HG03175 (cell line): ENCODE measurements at regions not wholly inside any gene's neighbourhood (a gene's known extent, or its start where the extent isn't known, plus 50 kb on each side); places are given as distances from the start of the nearest gene placed in this dataset.
"Not testable (repeated sequence)": the region's sequence is repeated elsewhere in the genome, so short reads cannot be mapped to it uniquely, and the experiment has no call there.

Source experiments
- ATAC-seq: cut with Tn5 transposase; IDR thresholded peaks from one replicate; pipeline ENCODE4 v1.9.1; 2021; ENCODE audit warnings: mild to moderate bottlenecking, moderate library complexity; ENCODE audit not compliant: unreplicated experiment

DNA sequence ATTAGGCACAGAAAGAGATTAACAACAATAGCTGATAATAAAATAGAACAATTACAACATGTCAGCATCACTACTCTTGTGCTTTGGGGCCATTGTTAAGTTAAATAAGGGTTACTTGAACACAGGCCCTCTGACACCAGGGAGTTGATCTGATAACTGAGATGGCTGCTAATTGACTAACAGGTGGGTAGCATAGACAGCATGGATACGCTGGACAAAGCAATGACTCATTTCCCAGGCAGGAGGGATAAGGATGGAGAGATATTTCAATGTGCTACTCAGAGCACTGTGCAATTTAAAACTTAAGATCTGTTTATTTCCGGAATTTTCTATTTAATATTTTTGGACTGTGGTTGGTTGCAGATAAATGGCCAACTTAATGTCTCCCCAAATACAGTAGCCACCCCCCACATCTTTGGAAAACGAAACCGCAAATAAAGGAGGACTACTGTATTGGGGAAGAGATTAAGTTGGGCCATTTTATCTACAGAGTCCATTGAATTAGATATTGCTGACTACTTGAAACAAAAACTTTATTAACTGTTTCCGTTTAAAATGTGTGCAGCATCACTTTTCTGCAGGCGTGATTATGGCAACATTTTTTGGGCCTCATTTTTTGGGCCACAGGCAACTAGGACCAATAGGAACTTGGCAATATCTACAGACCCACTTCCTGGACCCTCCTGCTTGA is 200.6 kb upstream of the KLF3 start:
- ATAC-seq, result no peak

GRCh38 chr4:38464328-38464727 is 199.7 kb upstream of the KLF3 start:
- ATAC-seq, result no peak

GRCh38 chr4:38466401-38466800 is 197.6 kb upstream of the KLF3 start:
- no peak for ATAC-seq

DNA sequence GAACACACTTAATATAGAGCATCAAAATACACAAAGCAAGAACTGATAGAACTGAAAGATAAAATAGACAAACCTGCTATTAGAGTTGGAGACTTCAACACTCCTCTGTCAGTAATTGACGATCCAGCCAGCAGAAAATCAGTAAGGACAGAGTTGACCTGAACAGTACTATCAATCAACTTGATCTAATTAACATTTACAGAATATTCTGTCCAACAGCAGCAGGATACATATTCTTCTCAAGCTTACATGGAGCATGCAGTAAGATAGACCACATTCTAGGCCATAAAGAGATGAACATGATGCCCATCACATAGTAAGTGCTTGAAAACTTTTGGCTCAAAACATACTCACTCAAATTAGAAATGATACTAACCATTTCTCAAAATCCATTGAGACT is 196.7 kb upstream of the KLF3 start:
- no peak for ATAC-seq

DNA sequence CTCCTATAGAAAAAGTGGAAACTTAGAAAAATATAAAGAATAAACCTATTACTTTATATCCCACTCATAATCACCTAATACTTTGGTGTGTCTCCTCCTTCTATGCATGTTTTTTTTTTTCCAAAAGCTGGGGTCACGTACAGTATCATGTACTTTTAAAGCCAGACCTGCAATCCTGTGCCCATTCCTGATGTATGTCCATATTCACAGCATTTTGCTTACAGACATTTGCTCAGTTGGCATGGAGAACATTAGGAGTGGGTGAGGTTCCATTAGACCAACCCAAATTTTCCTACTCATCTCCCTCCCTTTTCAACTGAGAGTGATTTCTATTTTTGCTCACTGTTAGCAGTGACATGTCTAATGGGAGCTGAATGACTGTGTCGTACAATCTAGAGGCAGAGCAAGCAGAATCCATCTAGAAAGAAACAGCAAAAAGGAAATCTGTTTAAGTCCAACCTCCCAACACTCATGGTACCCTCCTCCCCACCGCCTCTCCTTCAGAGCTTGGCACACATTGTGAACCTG is 195.6 kb upstream of the KLF3 start:
- ATAC-seq, result no peak

DNA sequence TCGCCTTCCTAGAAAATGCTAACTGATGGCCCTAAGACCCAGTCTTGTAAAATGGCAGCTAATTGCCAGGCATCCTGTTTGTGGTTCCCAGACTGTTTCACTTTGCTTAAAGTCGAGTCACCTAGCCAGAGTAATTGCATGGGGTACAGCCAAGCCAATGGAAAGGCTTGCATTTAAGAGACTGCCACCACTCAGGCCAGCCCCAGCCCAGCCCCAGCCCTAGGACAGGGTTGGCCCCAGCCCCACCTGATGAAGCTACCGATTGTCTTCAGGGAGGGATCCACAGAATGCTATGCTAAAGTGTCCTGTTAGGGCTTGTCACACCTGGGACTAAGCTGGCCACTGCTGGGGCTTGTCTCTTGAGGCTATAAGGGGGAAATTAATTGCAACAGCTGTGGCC is 194.6 kb upstream of the KLF3 start:
- ATAC-seq, result no peak

DNA sequence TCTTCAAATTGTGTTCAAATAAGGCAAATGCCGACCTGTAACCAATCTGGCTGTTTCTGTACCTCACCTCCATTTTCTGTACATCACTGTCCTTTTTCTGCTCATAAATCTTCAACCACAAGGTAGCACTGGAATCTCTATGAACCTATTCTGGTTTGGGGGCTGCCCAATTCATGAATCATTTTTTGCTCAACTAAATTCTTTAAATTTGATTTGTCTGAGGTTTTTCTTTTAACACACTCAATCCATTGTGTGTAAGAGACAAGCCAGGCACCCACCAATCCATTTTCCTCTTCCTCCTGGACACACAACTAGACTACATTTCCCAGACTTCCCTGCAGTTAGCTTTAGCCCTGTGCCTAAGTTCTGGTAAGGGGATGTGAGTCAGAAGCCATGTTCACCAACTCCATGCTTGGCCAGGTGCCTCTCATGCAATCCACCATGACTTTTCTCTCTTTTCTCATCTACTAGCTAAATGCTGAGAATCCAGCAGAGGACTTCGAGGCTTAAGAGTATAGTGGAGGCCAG is 193.2 kb upstream of the KLF3 start:
- no peak for ATAC-seq

- ATAC-seq, result no peak
Observed at GRCh38 chr4:38482696-38483095, 181.3 kb upstream of the KLF3 start.

DNA sequence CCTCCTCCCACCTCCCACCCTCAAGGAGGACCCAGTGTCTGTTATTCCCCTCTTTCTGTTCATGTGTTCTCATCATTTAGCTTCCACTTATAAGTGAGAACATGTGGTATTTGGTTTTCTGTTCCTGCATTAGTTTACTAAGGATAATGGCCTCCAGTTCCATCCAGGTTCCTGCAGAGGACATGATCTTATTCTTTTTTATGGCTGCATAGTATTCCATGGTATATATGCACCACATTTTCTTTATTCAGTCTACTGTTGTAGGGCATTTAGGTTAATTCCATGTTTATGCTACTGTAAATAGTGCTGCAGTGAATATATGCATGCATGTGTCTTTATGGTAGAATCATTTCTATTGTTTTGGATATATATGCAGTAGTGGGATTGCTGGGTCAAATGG is 180.4 kb upstream of the KLF3 start:
- ATAC-seq, result not testable (repeated sequence)

- ATAC-seq, result no peak
Observed at GRCh38 chr4:38489011-38489861, 174.8 kb upstream of the KLF3 start.

GRCh38 chr4:38489924-38490639 is 173.9 kb upstream of the KLF3 start:
- ATAC-seq, result no peak

- ATAC-seq, result no peak
Observed at GRCh38 chr4:38490753-38491446, 173.1 kb upstream of the KLF3 start.

GRCh38 chr4:38491854-38492478 is 172.0 kb upstream of the KLF3 start:
- no peak for ATAC-seq

DNA sequence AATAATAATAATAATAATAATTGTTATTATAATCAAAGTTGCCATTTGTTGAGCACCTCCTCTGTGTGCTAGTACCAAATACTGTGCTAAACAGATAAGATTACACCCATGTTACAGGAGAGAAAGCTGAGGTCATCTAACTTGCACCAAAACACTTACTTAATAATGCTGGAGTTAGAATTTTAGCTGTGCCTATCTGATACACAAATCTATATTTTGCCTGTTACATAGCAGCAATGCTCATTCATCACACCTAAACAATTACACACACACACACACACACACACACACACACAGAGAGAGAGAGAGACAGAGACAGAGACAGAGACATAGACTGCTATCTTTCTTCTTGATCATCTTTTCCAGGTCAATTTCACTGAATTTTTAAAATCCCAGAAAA is 170.9 kb upstream of the KLF3 start:
- ATAC-seq, result no peak

DNA sequence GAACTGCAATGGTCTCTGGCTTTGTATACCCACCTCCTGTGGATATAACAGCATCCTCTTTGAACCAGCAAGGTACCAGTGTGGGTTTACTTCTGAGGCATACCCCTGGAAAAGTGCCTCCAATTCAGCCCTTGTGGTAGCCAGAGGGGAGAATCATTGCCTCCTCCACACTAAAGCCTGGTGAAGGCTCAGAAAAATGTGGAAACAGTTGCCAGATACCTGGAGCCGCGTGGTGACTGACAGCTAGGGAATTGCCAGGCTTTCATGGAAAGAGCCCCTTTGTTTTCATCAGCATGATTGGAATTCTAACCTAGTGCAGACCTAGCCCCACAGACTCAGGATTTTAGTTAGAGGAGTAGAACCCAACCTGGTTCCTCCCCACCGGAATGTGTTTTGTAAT is 168.6 kb upstream of the KLF3 start:
- ATAC-seq, result no peak

DNA sequence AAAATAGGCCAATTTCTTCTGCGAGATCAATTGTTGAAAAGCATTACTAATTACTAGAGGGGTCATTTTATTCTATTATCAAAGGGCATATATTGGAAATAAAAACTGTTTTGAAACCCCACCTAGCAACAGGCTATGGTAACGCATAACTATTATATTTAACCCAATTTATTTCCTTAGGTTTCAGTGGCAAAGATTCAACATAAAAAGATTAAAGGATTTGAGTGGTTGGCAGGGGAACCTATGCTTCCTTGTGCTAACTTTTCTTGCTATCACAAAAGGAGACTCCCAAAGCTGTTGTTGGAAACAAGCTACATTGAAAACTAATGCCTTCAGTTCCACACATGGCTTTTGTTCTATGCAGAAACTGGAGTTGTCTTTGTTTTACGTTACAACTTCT is 166.9 kb upstream of the KLF3 start:
- no peak for ATAC-seq

DNA sequence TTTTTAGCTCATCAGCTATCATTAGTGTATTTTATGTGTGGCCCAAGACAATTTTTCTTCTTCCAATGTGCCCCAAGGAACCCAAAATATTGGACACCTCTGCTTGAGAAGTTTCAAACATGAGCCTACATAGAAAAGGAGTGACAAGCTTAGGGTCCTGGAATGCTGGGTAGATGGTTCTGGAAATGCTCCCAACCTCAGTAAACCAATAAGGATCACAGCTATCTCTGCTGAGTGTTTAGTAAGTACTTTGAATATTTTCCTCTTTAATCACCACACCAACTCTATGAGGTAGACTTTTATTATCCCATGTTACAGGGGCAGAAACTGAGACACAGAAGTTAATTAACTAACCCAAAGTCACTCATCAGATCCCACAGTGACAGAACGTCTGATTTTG is 164.9 kb upstream of the KLF3 start:
- ATAC-seq, result no peak

DNA sequence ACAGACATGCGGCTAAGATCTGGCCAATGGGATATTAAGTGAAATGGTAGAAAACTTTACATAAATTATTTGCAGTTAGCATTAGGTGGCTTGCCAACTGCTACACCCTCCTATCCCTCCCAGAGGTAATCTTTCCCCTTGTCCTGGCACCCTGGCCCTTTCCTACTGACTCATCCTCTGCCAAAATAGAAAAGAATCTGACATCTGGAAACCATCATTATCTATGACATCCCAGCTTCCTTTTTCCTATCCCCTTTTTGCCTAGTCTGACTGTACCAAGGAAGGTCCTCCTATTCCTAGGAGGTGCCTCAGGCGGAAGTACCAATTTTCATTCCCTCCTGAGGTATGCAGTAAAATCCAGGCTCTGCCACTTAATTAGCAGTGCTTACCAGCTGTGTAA is 163.6 kb upstream of the KLF3 start:
- no peak for ATAC-seq

DNA sequence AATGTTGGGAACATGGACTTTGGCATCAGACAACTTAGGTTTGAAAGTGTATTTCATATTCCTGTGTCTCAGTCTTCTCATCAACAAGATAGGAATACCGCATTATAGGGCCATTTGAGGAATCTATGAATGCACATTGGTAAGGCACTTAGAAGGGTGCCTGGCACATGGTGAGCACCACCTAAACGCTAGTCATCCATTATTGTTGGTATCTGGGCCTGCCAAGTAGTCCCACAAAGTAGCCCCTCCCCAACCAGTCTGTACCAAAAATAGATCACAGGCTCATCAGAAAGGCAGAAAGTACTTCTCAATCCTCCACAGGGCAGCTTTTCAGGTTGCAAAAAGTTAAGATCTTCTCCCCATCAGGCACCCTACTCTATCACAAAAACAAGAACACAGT is 162.3 kb upstream of the KLF3 start:
- ATAC-seq, result no peak

GRCh38 chr4:38503689-38504395 is 160.2 kb upstream of the KLF3 start:
- ATAC-seq, result peak; percentile 89
